Left kidney (tissue), 1 donor: ENCODE measurements at regions not wholly inside any gene's neighbourhood (a gene's known extent, or its start where the extent isn't known, plus 50 kb on each side); places are given as distances from the start of the nearest gene placed in this dataset.
A peak's percentile ranks its signal among the peaks of the same experiment; 100 is the strongest.
"Not testable (repeated sequence)": the region's sequence is repeated elsewhere in the genome, so short reads cannot be mapped to it uniquely, and the experiment has no call there.

Source experiments
- DNase-seq: peaks from one replicate; pipeline ENCODE4 v3.0.0-alpha.2; 2013

GRCh38 chr9:89695979-89696378 is 91.2 kb downstream of the GADD45G start:
- DNase-seq: not testable (repeated sequence)

GRCh38 chr9:89696780-89697179 is 92.0 kb downstream of the GADD45G start:
- no peak for DNase-seq

- DNase-seq: no peak
Measured at GRCh38 chr9:89697553-89697952, 92.7 kb downstream of the GADD45G start.

GRCh38 chr9:89698411-89699005 is 93.7 kb downstream of the GADD45G start:
- DNase-seq: no peak

GRCh38 chr9:89699646-89700045 is 94.8 kb downstream of the GADD45G start:
- no peak for DNase-seq

- DNase-seq: no peak
Measured at GRCh38 chr9:89701221-89701798, 96.5 kb downstream of the GADD45G start.

GRCh38 chr9:89702401-89702800 is 97.6 kb downstream of the GADD45G start:
- no peak for DNase-seq

GRCh38 chr9:89705651-89706050 is 100.8 kb downstream of the GADD45G start:
- DNase-seq: no peak

GRCh38 chr9:89706086-89706485 is 101.3 kb downstream of the GADD45G start:
- no peak for DNase-seq

- DNase-seq: no peak
Measured at GRCh38 chr9:89706731-89707191, 101.9 kb downstream of the GADD45G start.

GRCh38 chr9:89710697-89711096 is 105.9 kb downstream of the GADD45G start:
- no peak for DNase-seq

GRCh38 chr9:89711866-89712265 is 107.1 kb downstream of the GADD45G start:
- DNase-seq: no peak

GRCh38 chr9:89712283-89712682 is 107.5 kb downstream of the GADD45G start:
- DNase-seq: no peak

GRCh38 chr9:89714321-89714720 is 109.5 kb downstream of the GADD45G start:
- DNase-seq: no peak

GRCh38 chr9:89715318-89715858 is 110.6 kb downstream of the GADD45G start:
- DNase-seq: no peak

- DNase-seq: no peak
Measured at GRCh38 chr9:89715881-89716280, 111.1 kb downstream of the GADD45G start.

- DNase-seq: no peak
Measured at GRCh38 chr9:89716559-89716958, 111.7 kb downstream of the GADD45G start.

- no peak for DNase-seq
Measured at GRCh38 chr9:89718176-89718575, 113.4 kb downstream of the GADD45G start.

- no peak for DNase-seq
Measured at GRCh38 chr9:89718651-89719050, 113.8 kb downstream of the GADD45G start.

GRCh38 chr9:89719202-89719601 is 114.4 kb downstream of the GADD45G start:
- no peak for DNase-seq

GRCh38 chr9:89720696-89721175 is 115.9 kb downstream of the GADD45G start:
- no peak for DNase-seq

GRCh38 chr9:89721176-89721700 is 116.4 kb downstream of the GADD45G start:
- peak; percentile 39 for DNase-seq

- DNase-seq: no peak
Measured at GRCh38 chr9:89721971-89722530, 117.2 kb downstream of the GADD45G start.
